HepG2 (cell line): ENCODE measurements at regions not wholly inside any gene's neighbourhood (a gene's known extent, or its start where the extent isn't known, plus 50 kb on each side); places are given as distances from the start of the nearest gene placed in this dataset.

Source experiments
- ATAC-seq: fragments of 200-7000 bp; cut with Tn5 transposase; 3 replicates; pipeline ENCODE4 v1.9.1; 2020; ENCODE audit warnings: mild to moderate bottlenecking, moderate library complexity
- BruUV-seq: library from RNA; stranded (reverse); fragments of 400-500 nt; replicated peaks from 2 replicates; lab custom pipeline; 2021; lab: Mats Ljungman, UMichigan
- CTCF ChIA-PET: fragments of 300-600 bp; formaldehyde crosslinking; extraction: SDS; loops from one replicate; lab custom pipeline; 2021; ENCODE audit warnings: low total read pairs, inconsistent platforms, low intra/inter-chr PET ratio; lab: Yijun Ruan, JAX
- POLR2A ChIA-PET: fragments of 350-600 bp; sonication (Branson Sonifier 250); formaldehyde crosslinking; loops from one replicate; lab custom pipeline; 2020; ENCODE audit warnings: antibody characterized with exemption, inconsistent platforms; lab: Yijun Ruan, JAX
- DNase-seq: peaks from one replicate; pipeline ENCODE4 v3.0.0-alpha.2; 2015; ENCODE audit warnings: low spot score
- FAIRE-seq: peaks from 3 replicates; lab custom pipeline; 2011; peaks lifted over from hg19 to GRCh38; lab: Jason Lieb, UNC
- H2AFZ ChIP-seq: one replicate; pipeline ENCODE4 v1.6.1; 2011; ENCODE audit warnings: low read length, inconsistent platforms
- H3K27ac ChIP-seq: fragments of 300-600 bp; 3 replicates; pipeline ENCODE4 v1.8.0; 2011; ENCODE audit warnings: mixed run types, mild to moderate bottlenecking, mixed read lengths, low read length, inconsistent platforms; ENCODE audit not compliant: insufficient read depth; ENCODE audit errors: extremely low read length
- H3K27me3 ChIP-seq, 2 experiments: fragments of 200-600 bp in 1 of 2; 2 replicates in 1 of 2; 3 replicates in 1 of 2; pipeline versions ENCODE4 v1.6.0 to v1.8.0; 2011; ENCODE audit warnings: low read length in 2 of 2, mild to moderate bottlenecking in 2 of 2, moderate library complexity in 2 of 2, inconsistent platforms in 1 of 2; ENCODE audit not compliant: insufficient read depth in 2 of 2, control insufficient read depth in 1 of 2
- H3K36me3 ChIP-seq, 2 experiments: fragments of 200-600 bp in 1 of 2; replicated peaks in 1 of 2; 2 replicates in 1 of 2; 3 replicates in 1 of 2; pipeline versions ENCODE4 v1.5.1 to v1.8.0; 2011; ENCODE audit warnings: low read length in 2 of 2, inconsistent platforms in 1 of 2; ENCODE audit not compliant: insufficient read depth in 2 of 2, control insufficient read depth in 1 of 2
- H3K4me1 ChIP-seq: 2 replicates; pipeline ENCODE4 v1.5.1; 2012; ENCODE audit warnings: low read length, inconsistent platforms; ENCODE audit not compliant: insufficient read depth
- H3K4me2 ChIP-seq: 2 replicates; pipeline ENCODE4 v1.6.0; 2011; ENCODE audit warnings: low read depth, low read length, inconsistent platforms
- H3K4me3 ChIP-seq, 3 experiments: fragments of 200-600 bp in 1 of 3; sonication (generic), shearing (Covaris generic) in 1 of 3; replicated peaks in 1 of 3; 2 replicates each; pipeline ENCODE4 v1.5.1; 2011 to 2016; ENCODE audit warnings: low read length in 3 of 3, inconsistent platforms in 2 of 3, low read depth in 2 of 3, mild to moderate bottlenecking in 2 of 3, control low read depth in 1 of 3, mixed read lengths in 1 of 3; ENCODE audit not compliant: insufficient read depth in 1 of 3
- H3K79me2 ChIP-seq: one replicate; pipeline ENCODE4 v1.6.1; 2011; ENCODE audit warnings: low read length, inconsistent platforms; ENCODE audit not compliant: insufficient read depth
- H3K9ac ChIP-seq: 2 replicates; pipeline ENCODE4 v1.6.0; 2011; ENCODE audit warnings: mild to moderate bottlenecking, low read depth, low read length, inconsistent platforms; ENCODE audit not compliant: insufficient read depth
- H3K9me3 ChIP-seq: 2 replicates; pipeline ENCODE4 v1.5.1; 2012; ENCODE audit warnings: mild to moderate bottlenecking, low read length
- H4K20me1 ChIP-seq: 2 replicates; pipeline ENCODE4 v1.6.0; 2011; ENCODE audit warnings: inconsistent platforms, mild to moderate bottlenecking, low read length, moderate library complexity; ENCODE audit not compliant: insufficient read depth
- ARID2 ChIP-seq: sonication (generic); formaldehyde crosslinking; IDR thresholded peaks from 2 replicates; pipeline ENCODE4 v1.8.1; 2022; ENCODE audit warnings: mild to moderate bottlenecking, missing genetic modification reagents, borderline replicate concordance
- ARID3A ChIP-seq: IDR thresholded peaks from 2 replicates; pipeline ENCODE4 v1.6.1; 2012; ENCODE audit warnings: low read depth, low read length, improper control_type of control experiment
- PRDM4 ChIP-seq: sonication (generic); formaldehyde crosslinking; IDR thresholded peaks from 2 replicates; pipeline ENCODE4 v1.9.0; 2021; ENCODE audit warnings: missing genetic modification reagents, borderline replicate concordance
- SUZ12 ChIP-seq: fragments of 150-350 bp; IDR thresholded peaks from 2 replicates; pipeline ENCODE4 v1.6.1; 2014; ENCODE audit warnings: low read depth, low read length
- TERF1 ChIP-seq: sonication (generic); formaldehyde crosslinking; IDR thresholded peaks from 2 replicates; pipeline ENCODE4 v1.8.0; 2022; ENCODE audit warnings: mild to moderate bottlenecking, missing genetic modification reagents, moderate library complexity
- ZBTB21 ChIP-seq: sonication (generic); formaldehyde crosslinking; IDR thresholded peaks from 2 replicates; pipeline ENCODE4 v1.4.0; 2020; ENCODE audit warnings: missing genetic modification reagents
- ZNF124 ChIP-seq: sonication (generic); formaldehyde crosslinking; IDR thresholded peaks from 2 replicates; pipeline ENCODE4 v1.4.0; 2020; ENCODE audit warnings: missing genetic modification reagents
- ZNF235 ChIP-seq: sonication (generic); formaldehyde crosslinking; IDR thresholded peaks from 2 replicates; pipeline ENCODE4 v1.8.1; 2023; ENCODE audit warnings: mild to moderate bottlenecking, missing genetic modification reagents, borderline replicate concordance
- ZNF441 ChIP-seq: sonication (generic); formaldehyde crosslinking; IDR thresholded peaks from 2 replicates; pipeline ENCODE4 v1.7.0; 2021; ENCODE audit warnings: missing genetic modification reagents, borderline replicate concordance
- WGBS: methylation state at CpG from one replicate; pipeline ENCODE4 v1.1.6; 2017; ENCODE audit warnings: low lambda C conversion rate; 5-methylcytosine and 5-hydroxymethylcytosine counted together
- in situ Hi-C: cut with HindIII; loops from 2 replicates; pipeline ENCODE4 v1.10.0; 2017; ENCODE audit warnings: low pct_unique_long_range_greater_than_20kb; ENCODE audit not compliant: extremely low pct_ligation_motif_present
- intact Hi-C: fragments of 100-400 bp; cut with micrococcal nuclease; formaldehyde crosslinking; loops from one replicate; pipeline ENCODE4 v1.10.0; 2022; ENCODE audit not compliant: unreplicated experiment
- TF ChIP-seq, protein P1 (sequence below): sonication (generic); formaldehyde crosslinking; IDR thresholded peaks from 2 replicates; pipeline ENCODE4 v1.4.0; 2020; ENCODE audit warnings: missing genetic modification reagents
- TF ChIP-seq, protein P2 (sequence below): sonication (generic); formaldehyde crosslinking; IDR thresholded peaks from 2 replicates; pipeline ENCODE4 v1.4.0; 2020; ENCODE audit warnings: mild to moderate bottlenecking, low read depth, missing genetic modification reagents
- TF ChIP-seq, protein P3 (sequence below): IDR thresholded peaks from 2 replicates; pipeline ENCODE4 v1.6.1; 2016; ENCODE audit warnings: low read depth, borderline replicate concordance

- WGBS, result 26% methylated on average over 3 of the region's 3 CpGs
- no TSS peak for BruUV-seq
- Histone ChIP-seq H3K4me3 (no peak overlapping the region), H3K36me3 (no peaks in the 10 kb centered on the region), H2AFZ (no peak overlapping the region), H4K20me1 (no peaks in the 10 kb centered on the region), H3K4me1 (no peaks in the 10 kb centered on the region), H3K27ac (no peak overlapping the region), H3K27me3 (no peaks in the 10 kb centered on the region), H3K9ac (no peak overlapping the region), H3K79me2 (no peaks in the 10 kb centered on the region), H3K9me3 (no peaks in the 10 kb centered on the region), H3K4me2 (no peak overlapping the region)
- in situ Hi-C loops (no loop called here), intact Hi-C loops (no loop called here)
- FAIRE-seq (no peak), DNase-seq (no peak), ATAC-seq (no peak)
- ChIA-PET POLR2A (no interaction called here), CTCF (no interaction called here)
- TF ChIP-seq TERF1 (CRISPR knock-in tag) (no peak), ZBTB21 (CRISPR knock-in tag) (no peak), ARID2 (no peak), ARID3A (no peak), ZNF235 (no peak), SUZ12 (no peak), ZNF441 (CRISPR knock-in tag) (no peak), ZNF124 (CRISPR knock-in tag) (no peak), PRDM4 (CRISPR knock-in tag) (no peak)
- TF ChIP-seq, protein P1, sequence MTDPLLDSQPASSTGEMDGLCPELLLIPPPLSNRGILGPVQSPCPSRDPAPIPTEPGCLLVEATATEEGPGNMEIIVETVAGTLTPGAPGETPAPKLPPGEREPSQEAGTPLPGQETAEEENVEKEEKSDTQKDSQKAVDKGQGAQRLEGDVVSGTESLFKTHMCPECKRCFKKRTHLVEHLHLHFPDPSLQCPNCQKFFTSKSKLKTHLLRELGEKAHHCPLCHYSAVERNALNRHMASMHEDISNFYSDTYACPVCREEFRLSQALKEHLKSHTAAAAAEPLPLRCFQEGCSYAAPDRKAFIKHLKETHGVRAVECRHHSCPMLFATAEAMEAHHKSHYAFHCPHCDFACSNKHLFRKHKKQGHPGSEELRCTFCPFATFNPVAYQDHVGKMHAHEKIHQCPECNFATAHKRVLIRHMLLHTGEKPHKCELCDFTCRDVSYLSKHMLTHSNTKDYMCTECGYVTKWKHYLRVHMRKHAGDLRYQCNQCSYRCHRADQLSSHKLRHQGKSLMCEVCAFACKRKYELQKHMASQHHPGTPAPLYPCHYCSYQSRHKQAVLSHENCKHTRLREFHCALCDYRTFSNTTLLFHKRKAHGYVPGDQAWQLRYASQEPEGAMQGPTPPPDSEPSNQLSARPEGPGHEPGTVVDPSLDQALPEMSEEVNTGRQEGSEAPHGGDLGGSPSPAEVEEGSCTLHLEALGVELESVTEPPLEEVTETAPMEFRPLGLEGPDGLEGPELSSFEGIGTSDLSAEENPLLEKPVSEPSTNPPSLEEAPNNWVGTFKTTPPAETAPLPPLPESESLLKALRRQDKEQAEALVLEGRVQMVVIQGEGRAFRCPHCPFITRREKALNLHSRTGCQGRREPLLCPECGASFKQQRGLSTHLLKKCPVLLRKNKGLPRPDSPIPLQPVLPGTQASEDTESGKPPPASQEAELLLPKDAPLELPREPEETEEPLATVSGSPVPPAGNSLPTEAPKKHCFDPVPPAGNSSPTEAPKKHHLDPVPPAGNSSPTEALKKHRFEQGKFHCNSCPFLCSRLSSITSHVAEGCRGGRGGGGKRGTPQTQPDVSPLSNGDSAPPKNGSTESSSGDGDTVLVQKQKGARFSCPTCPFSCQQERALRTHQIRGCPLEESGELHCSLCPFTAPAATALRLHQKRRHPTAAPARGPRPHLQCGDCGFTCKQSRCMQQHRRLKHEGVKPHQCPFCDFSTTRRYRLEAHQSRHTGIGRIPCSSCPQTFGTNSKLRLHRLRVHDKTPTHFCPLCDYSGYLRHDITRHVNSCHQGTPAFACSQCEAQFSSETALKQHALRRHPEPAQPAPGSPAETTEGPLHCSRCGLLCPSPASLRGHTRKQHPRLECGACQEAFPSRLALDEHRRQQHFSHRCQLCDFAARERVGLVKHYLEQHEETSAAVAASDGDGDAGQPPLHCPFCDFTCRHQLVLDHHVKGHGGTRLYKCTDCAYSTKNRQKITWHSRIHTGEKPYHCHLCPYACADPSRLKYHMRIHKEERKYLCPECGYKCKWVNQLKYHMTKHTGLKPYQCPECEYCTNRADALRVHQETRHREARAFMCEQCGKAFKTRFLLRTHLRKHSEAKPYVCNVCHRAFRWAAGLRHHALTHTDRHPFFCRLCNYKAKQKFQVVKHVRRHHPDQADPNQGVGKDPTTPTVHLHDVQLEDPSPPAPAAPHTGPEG, result no peak
- TF ChIP-seq, protein P2, sequence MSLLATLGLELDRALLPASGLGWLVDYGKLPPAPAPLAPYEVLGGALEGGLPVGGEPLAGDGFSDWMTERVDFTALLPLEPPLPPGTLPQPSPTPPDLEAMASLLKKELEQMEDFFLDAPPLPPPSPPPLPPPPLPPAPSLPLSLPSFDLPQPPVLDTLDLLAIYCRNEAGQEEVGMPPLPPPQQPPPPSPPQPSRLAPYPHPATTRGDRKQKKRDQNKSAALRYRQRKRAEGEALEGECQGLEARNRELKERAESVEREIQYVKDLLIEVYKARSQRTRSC (CRISPR knock-in tag), result no peak
- TF ChIP-seq, protein P3, sequence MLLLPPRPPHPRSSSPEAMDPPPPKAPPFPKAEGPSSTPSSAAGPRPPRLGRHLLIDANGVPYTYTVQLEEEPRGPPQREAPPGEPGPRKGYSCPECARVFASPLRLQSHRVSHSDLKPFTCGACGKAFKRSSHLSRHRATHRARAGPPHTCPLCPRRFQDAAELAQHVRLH (CRISPR knock-in tag), result no peak
Measured at GRCh38 chr2:146158072-146158674, 1638.3 kb upstream of the ZEB2 start.
